ENCODE measurements at regions not wholly inside any gene's neighbourhood (a gene's known extent, or its start where the extent isn't known, plus 50 kb on each side); places are given as distances from the start of the nearest gene placed in this dataset.
"Not testable (repeated sequence)": the region's sequence is repeated elsewhere in the genome, so short reads cannot be mapped to it uniquely, and the experiment has no call there.

GRCh38 chrX:155744534-155744933 lies 131.8 kb upstream of the TMLHE start:
- no peak overlapping the region for H3K4me3 ChIP-seq
- DNase-seq: no peak
- peak; percentile 51 for ATAC-seq

GRCh38 chrX:155728335-155728734 lies 115.6 kb upstream of the TMLHE start:
- H3K4me3 ChIP-seq; intact Hi-C loops (cut with DNase I, micrococcal nuclease): not testable (repeated sequence)

More at GRCh38 chrX:155744534-155744933, 131.8 kb upstream of the TMLHE start:
- intact Hi-C loops (cut with DNase I, micrococcal nuclease): no loop called here
- H3K9me3 ChIP-seq: peaks cover 9% of the 10 kb centered on the region
- no peaks in the 10 kb centered on the region for H3K4me1 ChIP-seq (ENCODE audit: low read depth)
- H3K36me3 ChIP-seq (ENCODE audit: low read depth): no peaks in the 10 kb centered on the region
- no peak for TF ChIP-seq CTCF (IDR thresholded peaks at IDR 0.05)

GRCh38 chrX:155718972-155719586 lies 106.3 kb upstream of the TMLHE start:
- no peak for ATAC-seq
- no peaks in the 10 kb centered on the region for H3K36me3 ChIP-seq (ENCODE audit: low read depth)

More at GRCh38 chrX:155728335-155728734, 115.6 kb upstream of the TMLHE start:
- H3K9me3 ChIP-seq; H3K4me1 ChIP-seq (ENCODE audit: low read depth); DNase-seq; ATAC-seq; H3K36me3 ChIP-seq (ENCODE audit: low read depth): not testable (repeated sequence)

GRCh38 chrX:155715141-155715540 lies 102.4 kb upstream of the TMLHE start:
- no peaks in the 10 kb centered on the region for H3K4me1 ChIP-seq (ENCODE audit: low read depth)
- no peaks in the 10 kb centered on the region for H3K36me3 ChIP-seq (ENCODE audit: low read depth)
- intact Hi-C loops (cut with DNase I, micrococcal nuclease): no loop called here
- DNase-seq: no peak
- H3K4me3 ChIP-seq: no peak overlapping the region
- H3K9me3 ChIP-seq: peaks cover 34% of the 10 kb centered on the region
- ATAC-seq: no peak
- no peak for TF ChIP-seq CTCF (IDR thresholded peaks at IDR 0.05)

More at GRCh38 chrX:155718972-155719586, 106.3 kb upstream of the TMLHE start:
- H3K9me3 ChIP-seq: peaks cover 11% of the 10 kb centered on the region
- H3K4me3 ChIP-seq: no peak overlapping the region
- H3K4me1 ChIP-seq (ENCODE audit: low read depth): no peaks in the 10 kb centered on the region
- intact Hi-C loops (cut with DNase I, micrococcal nuclease): no loop called here
- DNase-seq: no peak
- no peak for TF ChIP-seq CTCF (IDR thresholded peaks at IDR 0.05)

GRCh38 chrX:155695419-155695818 lies 82.7 kb upstream of the TMLHE start:
- intact Hi-C loops (cut with DNase I, micrococcal nuclease): no loop called here
- no peaks in the 10 kb centered on the region for H3K36me3 ChIP-seq (ENCODE audit: low read depth)
- no peak for TF ChIP-seq CTCF (IDR thresholded peaks at IDR 0.05)
- no peak overlapping the region for H3K4me3 ChIP-seq
- ATAC-seq (no peak), DNase-seq (no peak)
- H3K4me1 ChIP-seq (ENCODE audit: low read depth): no peaks in the 10 kb centered on the region
- no peaks in the 10 kb centered on the region for H3K9me3 ChIP-seq

- H3K36me3 ChIP-seq (ENCODE audit: low read depth): no peaks in the 10 kb centered on the region
- ATAC-seq (no peak), DNase-seq (no peak)
- H3K4me3 ChIP-seq: no peak overlapping the region
- no peak for TF ChIP-seq CTCF (IDR thresholded peaks at IDR 0.05)
- no peaks in the 10 kb centered on the region for H3K4me1 ChIP-seq (ENCODE audit: low read depth)
- intact Hi-C loops (cut with DNase I, micrococcal nuclease): no loop called here
- no peaks in the 10 kb centered on the region for H3K9me3 ChIP-seq
Observed at GRCh38 chrX:155694649-155695048, 81.9 kb upstream of the TMLHE start.

Data from mucosa of descending colon (tissue), 3 donors.